HCT116 (cell line): ENCODE measurements at regions not wholly inside any gene's neighbourhood (a gene's known extent, or its start where the extent isn't known, plus 50 kb on each side); places are given as distances from the start of the nearest gene placed in this dataset.

Source experiments
- ATAC-seq: fragments of 200-7000 bp; cut with Tn5 transposase; 2 replicates; pipeline ENCODE4 v1.9.1; 2020; ENCODE audit warnings: mild to moderate bottlenecking, moderate library complexity
- BruUV-seq: library from RNA; stranded (reverse); fragments of 400-500 nt; replicated peaks from 2 replicates; lab custom pipeline; 2021; lab: Mats Ljungman, UMichigan
- CTCF ChIA-PET: fragments of 300-600 bp; sonication (Branson Sonifier 250); formaldehyde crosslinking; loops from one replicate; lab custom pipeline; 2021; ENCODE audit warnings: antibody characterized with exemption; lab: Charles Lee
- POLR2A ChIA-PET: fragments of 300-600, 350-600 bp; sonication (Branson Sonifier 250); formaldehyde crosslinking; loops from one replicate; lab custom pipeline; 2021; ENCODE audit warnings: antibody characterized with exemption; lab: Charles Lee
- RAD21 ChIA-PET, 2 experiments: fragments of 300-600 bp; sonication (Branson Sonifier 250); formaldehyde crosslinking; loops; one replicate each; lab custom pipeline; 2023; ENCODE audit warnings: low total read pairs in 2 of 2; ENCODE audit not compliant: uncharacterized antibody in 2 of 2, unreplicated experiment in 2 of 2, low non-redundant PET in 1 of 2; lab: Charles Lee
- DNase-seq: peaks from one replicate; pipeline ENCODE4 v3.0.0-alpha.2; 2010; ENCODE audit warnings: low read depth, low spot score
- H2AFZ ChIP-seq: fragments of 200-600 bp; shearing (Covaris generic), sonication (generic); 2 replicates; pipeline ENCODE4 v1.6.1; 2017; ENCODE audit warnings: low read depth, mixed run types, mixed read lengths, antibody characterized with exemption, low read length; ENCODE audit not compliant: poor library complexity, severe bottlenecking
- H3K27ac ChIP-seq: 2 replicates; pipeline ENCODE4 v1.5.1; 2012; ENCODE audit warnings: low read depth, low read length
- H3K27me3 ChIP-seq: fragments of 200-600 bp; sonication (generic); 2 replicates; pipeline ENCODE4 v1.6.1; 2016; ENCODE audit warnings: mixed run types, low read length, mixed read lengths; ENCODE audit not compliant: insufficient read depth
- H3K36me3 ChIP-seq, 2 experiments: fragments of 200-500 bp in 1 of 2; fragments of 200-600 bp in 1 of 2; sonication (Bioruptor generic) in 1 of 2; sonication (generic) in 1 of 2; 2 replicates each; pipeline versions ENCODE4 v1.5.1 to v1.6.1; 2014 to 2016; ENCODE audit warnings: low read length in 2 of 2, inconsistent platforms in 1 of 2, mixed read lengths in 1 of 2, mixed run types in 1 of 2; ENCODE audit not compliant: insufficient read depth in 2 of 2, control insufficient read depth in 1 of 2
- H3K4me1 ChIP-seq, 2 experiments: fragments of 200-600 bp in 1 of 2; sonication (generic) in 1 of 2; 2 replicates each; pipeline versions ENCODE4 v1.5.1 to v1.6.1; 2012 to 2017; ENCODE audit warnings: low read length in 2 of 2, inconsistent platforms in 1 of 2, mild to moderate bottlenecking in 1 of 2, mixed read lengths in 1 of 2, mixed run types in 1 of 2, moderate library complexity in 1 of 2; ENCODE audit not compliant: insufficient read depth in 2 of 2, control insufficient read depth in 1 of 2
- H3K4me2 ChIP-seq: fragments of 200-600 bp; sonication (generic); 2 replicates; pipeline ENCODE4 v1.6.1; 2017; ENCODE audit warnings: mixed run types, low read length, mixed read lengths
- H3K4me3 ChIP-seq, 2 experiments: fragments of 200-600 bp in 1 of 2; sonication (generic) in 1 of 2; replicated peaks in 1 of 2; 2 replicates each; pipeline ENCODE4 v1.5.1; 2011 to 2016; ENCODE audit warnings: low read length in 2 of 2, control low read depth in 1 of 2, low read depth in 1 of 2, mild to moderate bottlenecking in 1 of 2, mixed read lengths in 1 of 2, mixed run types in 1 of 2
- H3K79me2 ChIP-seq: fragments of 200-600 bp; sonication (generic); 2 replicates; pipeline ENCODE4 v1.6.1; 2017; ENCODE audit warnings: mild to moderate bottlenecking, mixed run types, low read length, moderate library complexity, mixed read lengths; ENCODE audit not compliant: insufficient read depth
- H3K9ac ChIP-seq: fragments of 200-600 bp; sonication (generic); 2 replicates; pipeline ENCODE4 v1.6.1; 2016; ENCODE audit warnings: low read length, mixed read lengths
- H3K9me2 ChIP-seq: fragments of 200-600 bp; sonication (generic), shearing (Covaris generic); 2 replicates; pipeline ENCODE4 v1.6.1; 2017; ENCODE audit warnings: mixed run types, mild to moderate bottlenecking, moderate library complexity; ENCODE audit not compliant: insufficient read depth
- H3K9me3 ChIP-seq, 2 experiments: fragments of 200-500 bp in 1 of 2; fragments of 200-600 bp in 1 of 2; sonication (Bioruptor generic) in 1 of 2; sonication (generic) in 1 of 2; 2 replicates each; pipeline ENCODE4 v1.6.1; 2014 to 2017; ENCODE audit warnings: low read length in 2 of 2, mixed read lengths in 2 of 2, inconsistent platforms in 1 of 2, low read depth in 1 of 2, mild to moderate bottlenecking in 1 of 2, mixed run types in 1 of 2, moderate library complexity in 1 of 2; ENCODE audit not compliant: control insufficient read depth in 1 of 2, insufficient read depth in 1 of 2
- H4K20me1 ChIP-seq: fragments of 200-600 bp; sonication (generic), shearing (Covaris generic); 2 replicates; pipeline ENCODE4 v1.6.1; 2017; ENCODE audit warnings: mixed run types, mild to moderate bottlenecking, moderate library complexity; ENCODE audit not compliant: insufficient read depth
- ATF3 ChIP-seq: IDR thresholded peaks from 2 replicates; pipeline ENCODE4 v1.6.1; 2012
- CEBPB ChIP-seq: IDR thresholded peaks from 2 replicates; pipeline ENCODE4 v1.6.1; 2012; ENCODE audit warnings: low read depth
- EGR1 ChIP-seq: IDR thresholded peaks from 2 replicates; pipeline ENCODE4 v1.6.1; 2012; ENCODE audit warnings: low read depth
- ELF1 ChIP-seq: IDR thresholded peaks from 2 replicates; pipeline ENCODE4 v1.6.1; 2012; ENCODE audit warnings: low read depth, borderline replicate concordance
- EZH2 ChIP-seq: fragments of 200-600 bp; sonication (generic); IDR thresholded peaks from 2 replicates; pipeline ENCODE4 v1.6.1; 2017; ENCODE audit warnings: antibody characterized with exemption, mixed run types
- EZH2phosphoT487 ChIP-seq: fragments of 200-600 bp; IDR thresholded peaks from 2 replicates; pipeline ENCODE4 v1.6.1; 2018; ENCODE audit warnings: antibody characterized with exemption, borderline replicate concordance
- FOSL1 ChIP-seq: IDR thresholded peaks from 2 replicates; pipeline ENCODE4 v1.6.1; 2012; ENCODE audit warnings: low read depth
- JUND ChIP-seq: IDR thresholded peaks from 2 replicates; pipeline ENCODE4 v1.6.1; 2012
- MAX ChIP-seq: IDR thresholded peaks from 2 replicates; pipeline ENCODE4 v1.6.1; 2012
- POLR2A ChIP-seq: IDR thresholded peaks from 2 replicates; pipeline ENCODE4 v1.7.0; 2011; ENCODE audit warnings: borderline replicate concordance; ENCODE audit not compliant: insufficient read depth, insufficient read length; ENCODE audit errors: extremely low read depth
- POLR2AphosphoS5 ChIP-seq: IDR thresholded peaks from 2 replicates; pipeline ENCODE4 v1.6.1; 2011; ENCODE audit warnings: mild to moderate bottlenecking, low read depth, low read length, moderate library complexity
- RAD21 ChIP-seq: IDR thresholded peaks from 2 replicates; pipeline ENCODE4 v1.6.1; 2012; ENCODE audit warnings: low read depth, mild to moderate bottlenecking
- REST ChIP-seq: IDR thresholded peaks from 2 replicates; pipeline ENCODE4 v1.6.1; 2012; ENCODE audit warnings: low read depth
- SIN3A ChIP-seq: IDR thresholded peaks from 2 replicates; pipeline ENCODE4 v1.6.1; 2012; ENCODE audit warnings: low read depth
- SP1 ChIP-seq: IDR thresholded peaks from 2 replicates; pipeline ENCODE4 v1.6.1; 2012; ENCODE audit warnings: low read depth
- TCF7L2 ChIP-seq: IDR thresholded peaks from 2 replicates; pipeline ENCODE4 v1.7.0; 2011; ENCODE audit warnings: borderline replicate concordance, inconsistent platforms; ENCODE audit not compliant: insufficient read depth, insufficient read length; ENCODE audit errors: extremely low read depth
- YY1 ChIP-seq: IDR thresholded peaks from 2 replicates; pipeline ENCODE4 v1.6.1; 2011; ENCODE audit warnings: low read length, low read depth, moderate library complexity, mild to moderate bottlenecking; ENCODE audit not compliant: insufficient replicate concordance; ENCODE audit errors: extremely low read depth
- ZBTB33 ChIP-seq: IDR thresholded peaks from 2 replicates; pipeline ENCODE4 v1.6.1; 2011; ENCODE audit warnings: mild to moderate bottlenecking, low read length, moderate library complexity; ENCODE audit not compliant: insufficient replicate concordance; ENCODE audit errors: extremely low read depth
- ZFX ChIP-seq: fragments of 450-650 bp; IDR thresholded peaks from 2 replicates; pipeline ENCODE4 v1.6.1; 2017
- ZNF274 ChIP-seq: fragments of 200-500 bp; sonication (Bioruptor generic); IDR thresholded peaks from 2 replicates; pipeline ENCODE4 v1.6.1; 2014; ENCODE audit warnings: mild to moderate bottlenecking, low read depth, low read length, inconsistent platforms
- intact Hi-C: fragments of 100-400 bp; cut with micrococcal nuclease; formaldehyde crosslinking; loops from 2 replicates; pipeline ENCODE4 v1.10.0; 2022

GRCh38 chr4:112927544-112927943 lies 121.9 kb upstream of the ANK2 start:
- BruUV-seq, result no TSS peak
- no peaks in the 10 kb centered on the region for H3K4me1 ChIP-seq
- 0 out of 2 replicates have a peak, but pooled peaks cover 6% of the 10 kb centered on the region for H3K9me2 ChIP-seq
- no peak overlapping the region for H3K27ac ChIP-seq
- H3K4me3 ChIP-seq, result no peak overlapping the region
- RAD21 ChIA-PET, result no interaction called here
- H3K4me2 ChIP-seq, result no peak overlapping the region
- no peak overlapping the region for H3K9ac ChIP-seq
- H3K9me3 ChIP-seq, result no peaks in the 10 kb centered on the region
- no peak overlapping the region for H2AFZ ChIP-seq
- TF ChIP-seq ZNF274, result no peak
- no peak for TF ChIP-seq REST
- no peak for TF ChIP-seq EZH2phosphoT487
- TF ChIP-seq MAX, result no peak
- TF ChIP-seq CEBPB, result no peak
- no peak for TF ChIP-seq ZFX
- no peak for TF ChIP-seq TCF7L2
- no peak for TF ChIP-seq ZBTB33
- no peak for TF ChIP-seq YY1
- TF ChIP-seq SP1, result no peak
- TF ChIP-seq ATF3, result no peak
- no peak for TF ChIP-seq RAD21
- no peak for TF ChIP-seq POLR2A
- TF ChIP-seq POLR2AphosphoS5, result no peak
- no peak for TF ChIP-seq JUND
- TF ChIP-seq EZH2, result no peak
- no peak for TF ChIP-seq FOSL1
- TF ChIP-seq SIN3A, result no peak
- no peak for TF ChIP-seq ELF1
- TF ChIP-seq EGR1, result no peak
- TF ChIP-seq, all 23 proteins: peak for 0
- ChIA-PET CTCF (interaction anchor here (1.4 kb wide), 1 partner anchor 11 kb away, joined by 4 read pairs; no protein-coding TSS in a partner anchor), POLR2A (no interaction called here)
- Histone ChIP-seq H3K27me3 (no peaks in the 10 kb centered on the region), H4K20me1 (no peaks in the 10 kb centered on the region), H3K79me2 (no peaks in the 10 kb centered on the region), H3K36me3 (no peaks in the 10 kb centered on the region)
- no peak for ATAC-seq
- no peak for DNase-seq
- intact Hi-C loops, result no loop called here
